ENCODE measurements at regions not wholly inside any gene's neighbourhood (a gene's known extent, or its start where the extent isn't known, plus 50 kb on each side); places are given as distances from the start of the nearest gene placed in this dataset.
"Not testable (repeated sequence)": the region's sequence is repeated elsewhere in the genome, so short reads cannot be mapped to it uniquely, and the experiment has no call there.

DNA sequence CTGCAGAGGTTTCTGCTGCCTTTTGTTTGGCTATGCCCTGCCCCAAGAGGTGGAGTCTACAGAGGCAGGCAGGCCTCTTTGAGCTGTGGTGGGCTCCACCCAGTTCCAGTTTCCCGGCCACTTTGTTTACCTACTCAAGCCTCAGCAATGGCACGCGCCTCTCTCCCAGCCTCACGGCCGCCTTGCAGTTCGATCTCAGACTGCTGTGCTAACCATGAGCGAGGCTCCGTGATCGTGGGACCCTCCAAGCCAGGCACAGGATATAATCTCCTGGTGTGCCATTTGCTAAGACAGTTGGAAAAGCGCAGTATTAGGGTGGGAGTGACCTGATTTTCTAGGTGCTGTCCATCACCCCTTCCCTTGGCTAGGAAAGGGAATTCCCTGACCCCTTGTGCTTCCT, 566.6 kb downstream of the TMEM38B start:
- DNase-seq; in situ Hi-C loops (cut with HindIII; ENCODE audit: low pct_ligation_motif_present, low pct_unique_long_range_greater_than_20kb, low sequenced_read_pairs): not testable (repeated sequence)

DNA sequence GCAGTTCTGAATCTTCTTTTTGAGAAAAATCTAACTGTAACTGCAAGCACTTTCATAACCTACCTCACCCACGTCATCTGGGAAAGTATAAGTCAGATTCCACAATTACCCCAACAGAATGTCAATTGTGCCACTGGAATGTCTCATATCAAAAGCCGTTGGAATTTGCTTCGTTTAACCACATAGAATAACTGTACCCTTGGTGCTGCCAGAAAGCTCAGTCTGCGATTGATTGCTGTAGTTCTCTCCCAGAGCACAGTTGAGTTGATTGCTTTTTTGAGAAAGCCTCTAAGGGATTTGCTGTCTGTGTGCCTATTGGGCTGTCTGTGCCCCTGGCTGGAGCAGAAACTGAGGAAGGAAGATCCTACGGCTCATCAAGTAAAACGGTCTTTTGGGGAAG, 583.6 kb downstream of the TMEM38B start:
- DNase-seq, result no peak
- in situ Hi-C loops (cut with HindIII; ENCODE audit: low pct_ligation_motif_present, low pct_unique_long_range_greater_than_20kb, low sequenced_read_pairs), result no loop called here

DNA sequence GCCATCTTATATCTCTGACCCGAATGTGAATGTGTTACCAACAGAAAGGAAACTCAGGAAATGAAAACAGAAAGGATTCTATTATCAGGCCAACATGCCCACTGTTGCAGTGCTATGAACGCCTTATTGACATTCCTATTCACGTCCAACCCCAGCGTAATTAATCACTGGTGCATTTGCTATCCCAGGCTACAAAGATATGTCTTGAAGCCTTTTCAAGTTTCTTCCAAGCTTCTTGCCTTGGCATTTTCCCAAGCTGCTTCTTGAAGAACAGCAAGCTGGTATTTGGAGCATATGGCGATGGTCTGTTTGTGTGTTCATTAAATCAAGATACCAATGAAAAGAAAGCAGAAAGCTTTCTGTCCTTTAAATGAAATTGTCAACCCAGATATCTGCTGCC, 579.2 kb upstream of the ZNF462 start:
- DNase-seq, result no peak

DNA sequence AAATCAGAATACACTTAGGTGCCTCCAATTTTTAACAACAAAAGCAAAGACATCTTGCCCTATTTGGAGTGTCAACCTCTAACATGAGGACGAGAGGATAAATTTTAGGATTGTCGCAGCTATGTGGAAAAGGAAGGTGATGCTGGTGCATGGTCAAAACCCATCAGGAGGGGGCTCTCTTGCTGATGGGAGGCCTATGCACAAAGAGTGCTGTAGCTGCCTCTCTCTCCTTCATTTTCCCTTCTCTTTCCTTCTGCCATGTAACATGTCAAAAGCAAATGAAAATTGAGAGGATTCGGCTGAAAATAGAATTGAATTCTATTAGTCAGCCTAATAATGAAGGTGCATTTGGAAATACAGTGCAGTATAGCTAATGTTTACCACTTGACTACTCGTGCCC, 578.7 kb upstream of the ZNF462 start:
- no peak for DNase-seq
- in situ Hi-C loops (cut with HindIII; ENCODE audit: low pct_ligation_motif_present, low pct_unique_long_range_greater_than_20kb, low sequenced_read_pairs), result no loop called here

More for the DNA sequence above, 579.2 kb upstream of the ZNF462 start:
- in situ Hi-C loops (cut with HindIII; ENCODE audit: low pct_ligation_motif_present, low pct_unique_long_range_greater_than_20kb, low sequenced_read_pairs), result no loop called here

DNA sequence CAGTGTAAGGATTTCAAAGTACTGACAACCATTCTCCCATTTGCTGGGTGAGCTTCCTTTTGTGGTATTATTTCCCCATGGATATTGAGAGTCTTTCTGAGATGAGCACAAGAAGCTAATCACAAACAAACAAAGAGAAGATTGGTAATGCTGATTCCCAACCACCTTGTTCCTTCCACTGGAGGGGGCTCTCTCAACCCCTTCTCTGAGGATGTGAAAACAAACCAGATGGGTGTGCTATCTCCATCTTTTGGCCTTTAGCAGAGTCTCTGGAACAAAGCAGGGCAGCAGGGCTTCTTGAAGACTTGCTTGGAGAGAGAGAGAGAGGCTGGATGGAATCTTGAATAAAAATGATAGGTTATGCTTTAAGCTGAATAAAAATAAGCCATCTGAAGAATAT, 576.7 kb upstream of the ZNF462 start:
- in situ Hi-C loops (cut with HindIII; ENCODE audit: low pct_ligation_motif_present, low pct_unique_long_range_greater_than_20kb, low sequenced_read_pairs), result no loop called here
- DNase-seq, result peak; percentile 5

DNA sequence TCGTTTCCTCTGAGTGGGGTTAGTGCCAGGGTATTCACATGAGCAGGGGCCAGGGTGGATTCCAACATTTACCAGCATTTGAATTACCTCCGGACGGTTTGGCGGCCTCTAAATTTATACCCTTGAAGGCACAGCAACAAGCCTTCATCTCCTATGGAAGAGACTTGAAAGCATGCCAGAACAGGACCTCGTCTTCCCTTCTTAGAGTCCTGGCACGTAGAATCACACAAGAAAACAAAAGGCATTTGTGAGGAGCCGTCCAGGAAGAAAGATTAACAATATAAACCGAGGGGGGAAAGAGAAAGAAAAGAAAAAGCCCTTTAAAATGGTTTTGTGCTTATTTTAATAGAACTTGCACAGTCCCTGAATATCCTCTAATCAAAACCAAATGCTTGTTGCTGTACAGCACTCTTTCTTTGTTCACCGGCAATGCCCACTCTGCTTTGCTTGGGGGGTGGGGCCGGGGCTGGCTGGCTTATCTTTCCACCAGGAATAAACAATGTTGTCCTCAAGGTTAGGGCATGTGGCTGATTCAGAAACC, 575.8 kb upstream of the ZNF462 start:
- in situ Hi-C loops (cut with HindIII; ENCODE audit: low pct_ligation_motif_present, low pct_unique_long_range_greater_than_20kb, low sequenced_read_pairs), result no loop called here
- DNase-seq, result no peak

DNA sequence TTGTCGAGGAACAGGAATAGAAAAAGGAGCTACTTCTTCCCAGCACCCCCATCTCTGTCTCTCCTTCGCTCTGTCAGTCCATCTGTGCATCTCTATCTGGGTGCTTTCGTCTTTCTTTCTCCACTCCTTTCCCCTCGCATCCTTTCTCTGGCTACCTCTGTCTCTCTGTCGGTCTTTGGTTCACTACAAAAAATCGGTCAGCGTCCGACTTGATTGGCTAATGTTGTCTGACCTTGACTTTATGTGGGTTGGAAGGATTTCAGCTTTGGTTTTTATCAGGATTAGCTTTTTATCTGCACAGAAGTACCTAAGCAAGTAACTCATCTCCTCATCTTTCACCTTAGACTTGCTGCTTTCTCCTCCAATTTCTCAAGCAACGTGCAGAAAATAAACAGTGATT, 575.2 kb upstream of the ZNF462 start:
- no peak for DNase-seq
- in situ Hi-C loops (cut with HindIII; ENCODE audit: low pct_ligation_motif_present, low pct_unique_long_range_greater_than_20kb, low sequenced_read_pairs), result no loop called here

DNA sequence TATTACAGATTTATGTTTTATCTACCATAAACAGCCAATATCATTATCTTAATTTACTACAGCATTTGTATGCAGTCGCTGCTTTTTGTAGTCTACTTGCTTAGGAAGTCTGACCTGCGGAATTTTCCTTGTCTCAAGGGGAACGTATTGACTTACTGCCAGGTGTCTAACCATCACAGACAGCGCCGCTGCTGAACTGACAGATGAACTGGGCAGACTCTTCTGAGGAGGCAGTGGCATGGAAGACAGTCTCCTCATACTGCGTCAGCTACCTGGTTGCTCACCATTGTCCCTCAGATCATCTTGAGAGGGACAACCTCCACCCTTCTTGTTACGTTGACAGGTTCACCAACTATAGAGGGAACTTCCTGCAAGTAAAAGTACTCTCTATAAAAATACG, 574.3 kb upstream of the ZNF462 start:
- no peak for DNase-seq
- in situ Hi-C loops (cut with HindIII; ENCODE audit: low pct_ligation_motif_present, low pct_unique_long_range_greater_than_20kb, low sequenced_read_pairs), result no loop called here

DNA sequence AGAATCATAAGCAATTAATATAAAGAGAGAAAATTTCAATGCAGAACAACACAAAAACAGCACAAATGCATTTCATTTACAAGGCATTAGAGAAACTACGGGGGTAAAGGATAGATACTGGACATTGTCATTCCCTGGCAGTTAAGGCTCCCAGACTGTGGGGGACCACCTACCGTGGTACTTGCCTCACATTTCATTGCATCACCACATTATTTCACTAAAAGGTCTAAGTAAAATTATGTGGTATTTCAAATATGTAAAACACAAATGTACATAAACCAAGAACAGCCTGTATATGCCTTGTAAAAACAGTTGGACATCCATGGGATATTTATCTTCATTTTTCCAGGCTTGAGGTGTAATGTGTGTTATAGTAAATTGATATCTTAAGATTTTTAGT, 571.2 kb upstream of the ZNF462 start:
- no peak for DNase-seq
- in situ Hi-C loops (cut with HindIII; ENCODE audit: low pct_ligation_motif_present, low pct_unique_long_range_greater_than_20kb, low sequenced_read_pairs), result no loop called here

DNA sequence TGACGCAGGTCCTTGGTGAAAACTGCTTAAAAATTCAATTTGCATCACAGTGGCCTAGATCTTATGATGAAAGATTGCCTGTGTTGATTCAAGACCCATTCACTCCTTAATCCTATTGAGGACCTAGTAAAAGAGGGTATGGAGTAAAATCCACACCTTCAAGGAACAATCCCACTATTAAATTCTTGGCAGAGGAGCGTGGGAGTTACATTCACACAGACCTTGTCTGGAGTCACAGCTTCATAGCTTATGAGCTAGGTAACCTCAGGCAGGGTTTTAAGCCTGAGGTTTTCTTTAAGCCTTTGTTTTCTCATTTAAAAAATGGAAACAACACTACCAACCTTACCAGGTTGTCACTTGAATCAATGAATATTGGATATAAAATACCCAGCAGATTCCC, 566.5 kb upstream of the ZNF462 start:
- DNase-seq, result no peak
- in situ Hi-C loops (cut with HindIII; ENCODE audit: low pct_ligation_motif_present, low pct_unique_long_range_greater_than_20kb, low sequenced_read_pairs), result no loop called here

DNA sequence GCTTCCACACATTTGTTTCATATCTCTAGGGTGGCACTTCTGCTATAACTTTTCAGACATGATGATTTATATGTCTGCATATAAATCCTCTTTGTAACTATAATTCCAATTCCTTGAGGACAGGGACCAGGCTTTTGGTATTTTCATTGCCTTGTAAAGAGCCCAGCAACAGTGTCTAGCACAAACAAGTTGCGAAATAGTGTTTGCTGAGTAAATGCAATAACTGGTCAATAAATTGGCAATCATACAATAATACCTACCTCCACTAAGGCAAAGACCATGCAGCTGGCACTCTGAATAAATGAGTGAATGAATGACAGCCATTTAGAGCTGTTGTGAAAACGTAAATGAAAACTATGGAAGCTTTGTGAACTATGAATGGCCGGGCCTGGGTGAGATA, 564.0 kb upstream of the ZNF462 start:
- DNase-seq, result no peak
- in situ Hi-C loops (cut with HindIII; ENCODE audit: low pct_ligation_motif_present, low pct_unique_long_range_greater_than_20kb, low sequenced_read_pairs), result no loop called here

DNA sequence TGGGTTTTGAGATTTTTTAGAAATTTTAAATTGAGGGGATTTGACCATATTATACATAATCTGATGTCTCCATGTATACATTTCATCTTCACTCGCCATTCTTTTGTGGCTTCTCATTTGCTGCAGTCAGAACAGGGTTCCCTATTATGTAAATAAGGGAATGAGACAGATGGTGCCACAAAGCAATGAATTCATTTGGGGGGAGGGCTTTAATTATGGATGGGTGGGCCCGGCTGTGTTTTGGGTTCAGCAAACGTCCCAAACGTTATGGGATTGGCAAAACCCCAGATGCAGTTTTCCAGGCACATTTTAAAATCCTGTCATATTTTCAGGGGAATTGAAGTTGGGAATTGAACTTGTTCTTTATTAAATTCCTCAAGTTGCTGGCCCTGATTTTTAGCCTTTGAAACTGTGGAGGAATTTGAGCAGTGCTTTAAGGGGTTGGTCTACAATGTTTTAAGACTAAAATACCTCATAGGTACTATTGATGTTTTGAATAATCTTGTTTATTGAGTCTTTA, 558.5 kb upstream of the ZNF462 start:
- in situ Hi-C loops (cut with HindIII; ENCODE audit: low pct_ligation_motif_present, low pct_unique_long_range_greater_than_20kb, low sequenced_read_pairs), result no loop called here
- DNase-seq, result no peak

DNA sequence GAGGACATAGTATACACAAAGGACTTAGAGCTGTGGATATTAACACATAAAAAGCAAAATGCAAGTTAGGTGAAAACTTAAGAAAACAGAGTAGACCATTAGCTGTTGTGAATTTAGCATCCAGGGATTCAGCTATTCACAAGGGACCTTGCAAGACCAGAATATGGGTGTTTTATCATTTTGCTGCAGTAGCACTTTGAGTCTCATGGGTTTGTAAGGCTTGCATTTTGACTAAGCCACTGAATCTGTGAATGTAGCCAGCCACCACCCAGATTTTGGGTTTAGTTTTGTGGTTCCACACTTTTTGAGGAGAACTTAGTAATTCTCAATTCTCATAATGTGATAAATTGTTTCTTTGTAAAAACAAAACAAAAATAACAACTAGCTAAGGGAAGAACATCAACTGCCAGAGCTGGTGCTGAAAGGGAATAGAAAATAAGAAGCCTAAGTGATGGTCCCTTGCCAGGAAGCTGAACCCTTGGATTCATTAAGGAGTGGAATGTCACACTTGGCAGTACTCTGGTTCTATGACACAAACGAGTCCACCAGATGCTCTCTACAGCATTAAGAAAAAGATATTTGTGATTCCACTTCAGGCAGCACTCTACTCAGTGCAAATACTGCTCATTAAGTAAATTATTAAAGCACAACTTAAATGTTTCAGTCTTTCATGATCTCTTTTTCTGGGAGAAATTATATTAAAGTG, 557.4 kb upstream of the ZNF462 start:
- no peak for DNase-seq
- in situ Hi-C loops (cut with HindIII; ENCODE audit: low pct_ligation_motif_present, low pct_unique_long_range_greater_than_20kb, low sequenced_read_pairs), result no loop called here

DNA sequence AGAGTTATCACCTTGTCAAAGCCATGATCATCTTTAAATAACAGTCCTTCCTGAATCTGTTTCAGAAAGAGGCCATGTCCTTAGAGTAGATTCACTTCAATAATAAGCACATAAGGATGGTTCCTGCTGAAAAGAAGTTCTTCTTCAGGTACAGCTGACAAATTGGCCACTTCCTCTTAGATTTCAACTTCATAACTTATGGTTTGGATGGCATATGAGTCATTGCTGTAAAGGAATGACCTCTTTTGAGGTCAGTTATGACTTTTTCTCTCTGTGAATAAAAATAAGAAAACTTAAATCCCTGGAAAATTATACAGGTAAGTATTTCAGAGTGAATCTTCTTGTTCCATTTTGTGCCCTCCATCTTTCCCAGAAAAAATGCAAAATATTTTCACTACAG, 555.3 kb upstream of the ZNF462 start:
- no peak for DNase-seq
- in situ Hi-C loops (cut with HindIII; ENCODE audit: low pct_ligation_motif_present, low pct_unique_long_range_greater_than_20kb, low sequenced_read_pairs), result no loop called here

DNA sequence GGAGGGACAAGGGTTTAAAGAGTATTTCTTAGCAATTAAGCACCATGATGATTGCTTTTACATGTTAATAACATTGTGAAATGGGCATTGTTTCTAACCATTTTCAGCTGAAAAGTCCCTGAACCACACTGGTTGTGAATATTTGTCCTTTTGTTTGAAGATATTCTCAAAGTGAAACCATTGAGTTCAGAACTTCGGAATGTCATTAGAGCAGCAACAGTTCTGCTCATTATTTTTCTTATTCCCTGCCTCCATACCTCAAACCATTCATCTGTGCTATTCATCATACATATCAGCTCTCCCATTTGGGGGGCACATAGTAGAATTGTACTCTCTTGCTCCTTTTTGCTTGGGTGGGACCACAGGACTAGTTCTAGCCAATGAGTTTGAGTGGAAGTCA, 553.0 kb upstream of the ZNF462 start:
- no peak for DNase-seq
- in situ Hi-C loops (cut with HindIII; ENCODE audit: low pct_ligation_motif_present, low pct_unique_long_range_greater_than_20kb, low sequenced_read_pairs), result no loop called here

DNA sequence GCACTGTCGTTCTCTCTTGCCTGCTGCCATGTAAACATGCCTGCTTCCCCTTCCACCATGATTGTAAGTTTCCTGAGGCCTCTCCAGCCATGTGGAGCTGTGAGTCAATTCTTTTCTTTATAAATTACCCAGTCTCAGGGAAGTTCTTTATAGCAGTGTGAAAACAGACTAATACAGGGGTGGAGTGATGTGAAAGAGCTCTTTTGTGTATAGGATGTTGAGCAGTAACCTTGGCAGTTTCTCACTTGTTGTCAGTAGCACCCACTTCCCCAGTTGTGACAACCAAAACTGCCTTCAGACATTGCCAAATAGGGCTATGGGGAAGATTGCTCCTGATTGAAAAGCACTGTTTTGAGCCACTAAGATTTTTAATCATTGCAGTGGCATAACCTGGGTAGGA, 552.2 kb upstream of the ZNF462 start:
- no peak for DNase-seq
- in situ Hi-C loops (cut with HindIII; ENCODE audit: low pct_ligation_motif_present, low pct_unique_long_range_greater_than_20kb, low sequenced_read_pairs), result no loop called here

DNA sequence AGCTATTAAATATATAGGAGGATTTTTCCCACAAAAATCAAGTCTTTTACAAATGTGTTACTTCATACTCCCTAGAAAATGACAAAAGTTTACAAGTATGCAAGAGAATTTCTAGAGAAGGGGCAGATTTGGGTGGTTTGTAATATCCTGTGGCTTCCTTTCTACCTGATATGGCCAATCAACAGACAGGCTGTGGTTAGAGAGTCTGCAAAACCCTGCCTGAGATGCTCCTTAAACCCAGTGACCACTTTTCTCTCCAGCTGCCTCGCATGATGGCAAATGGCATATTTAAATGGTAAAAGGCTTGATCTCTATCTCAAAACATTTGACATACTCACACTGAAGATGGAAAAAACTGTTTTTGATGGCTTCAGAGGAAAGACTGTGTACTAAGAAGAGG, 550.1 kb upstream of the ZNF462 start:
- no peak for DNase-seq
- in situ Hi-C loops (cut with HindIII; ENCODE audit: low pct_ligation_motif_present, low pct_unique_long_range_greater_than_20kb, low sequenced_read_pairs), result no loop called here

DNA sequence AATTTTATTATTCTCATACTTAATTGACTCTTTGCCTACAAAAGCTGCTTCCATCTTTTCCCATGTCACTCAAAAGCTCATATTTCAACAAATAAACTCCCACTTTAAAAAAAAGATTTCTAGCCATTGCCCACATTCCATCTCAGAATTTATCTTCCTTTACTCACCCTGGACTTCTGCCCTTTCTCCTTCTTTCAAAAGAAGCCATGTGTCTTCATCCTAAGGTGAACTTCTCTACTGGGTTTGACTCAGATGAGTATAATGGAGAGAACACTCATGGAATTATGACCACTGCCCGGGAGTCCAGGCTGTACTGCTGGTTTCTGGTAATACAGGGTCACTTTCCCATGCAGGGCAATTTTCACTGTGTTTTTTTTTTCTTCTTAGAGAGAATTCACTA, 548.5 kb upstream of the ZNF462 start:
- DNase-seq, result no peak
- in situ Hi-C loops (cut with HindIII; ENCODE audit: low pct_ligation_motif_present, low pct_unique_long_range_greater_than_20kb, low sequenced_read_pairs), result no loop called here

DNA sequence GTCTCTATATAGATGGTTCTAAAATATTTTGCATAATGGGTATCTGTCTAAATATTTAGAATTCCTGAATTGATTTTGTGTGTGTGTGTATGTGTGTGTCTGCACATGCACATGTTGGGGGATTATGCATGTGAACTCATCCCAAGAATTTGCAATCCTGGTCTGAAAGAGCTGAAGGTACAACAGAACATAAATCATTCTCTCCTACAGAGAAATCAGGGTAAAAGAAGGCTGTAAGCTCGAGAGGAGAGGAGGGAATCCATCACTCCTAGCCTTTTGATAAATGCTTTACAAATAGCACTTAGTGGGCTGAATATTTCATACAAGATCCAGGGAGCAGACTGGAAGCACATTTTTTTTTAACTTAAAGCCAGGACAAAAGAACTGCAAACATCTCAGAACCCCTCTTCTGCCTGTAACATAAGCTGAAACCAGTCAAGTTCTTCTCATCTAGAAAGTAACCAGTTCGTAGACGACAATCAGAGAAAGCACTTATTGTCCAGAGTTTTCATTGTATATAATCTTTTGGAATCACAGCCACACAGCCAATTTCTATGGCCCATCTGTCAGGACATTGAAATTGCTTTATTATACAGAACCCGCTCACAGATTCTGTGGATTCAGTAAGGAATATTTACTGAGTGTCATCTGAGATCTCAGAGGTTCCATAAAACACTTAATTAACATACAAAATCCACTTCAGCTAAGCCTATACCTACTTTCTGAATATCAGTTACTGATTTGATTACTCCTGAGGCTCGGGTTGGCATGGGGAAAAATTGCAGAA, 541.4 kb upstream of the ZNF462 start:
- no peak for DNase-seq
- in situ Hi-C loops (cut with HindIII; ENCODE audit: low pct_ligation_motif_present, low pct_unique_long_range_greater_than_20kb, low sequenced_read_pairs), result no loop called here

Data from ACHN (cell line).